Thymus (tissue), 11 donors: ENCODE measurements at regions not wholly inside any gene's neighbourhood (a gene's known extent, or its start where the extent isn't known, plus 50 kb on each side); places are given as distances from the start of the nearest gene placed in this dataset.

Experiments used
- DNase-seq, 9 donors: peaks; one replicate each; pipeline ENCODE4 v3.0.0-alpha.2; 2013; ENCODE audit warnings: low spot score in 9 of 9, low read depth in 6 of 9, missing footprints in 1 of 9
- H3K27ac ChIP-seq, 2 donors: one replicate each; pipeline ENCODE4 v1.5.1; 2013; ENCODE audit warnings: control low read depth in 1 of 2, low read depth in 1 of 2, low read length in 1 of 2, mild to moderate bottlenecking in 1 of 2, moderate library complexity in 1 of 2
- H3K27me3 ChIP-seq, 2 donors: one replicate each; pipeline ENCODE4 v1.5.1; 2013; ENCODE audit warnings: low read length in 1 of 2; ENCODE audit not compliant: control insufficient read depth in 2 of 2, insufficient read depth in 1 of 2
- H3K36me3 ChIP-seq, 2 donors: one replicate each; pipeline ENCODE4 v1.5.1; 2013; ENCODE audit warnings: low read length in 1 of 2, mild to moderate bottlenecking in 1 of 2, moderate library complexity in 1 of 2; ENCODE audit not compliant: control insufficient read depth in 2 of 2, insufficient read depth in 2 of 2
- H3K4me1 ChIP-seq, 2 donors: one replicate each; pipeline ENCODE4 v1.5.1; 2013; ENCODE audit warnings: low read length in 2 of 2; ENCODE audit not compliant: control insufficient read depth in 2 of 2, insufficient read depth in 2 of 2
- H3K4me3 ChIP-seq, 2 donors: one replicate each; pipeline ENCODE4 v1.5.1; 2013; ENCODE audit warnings: low read length in 2 of 2, control low read depth in 1 of 2, mild to moderate bottlenecking in 1 of 2
- H3K9me3 ChIP-seq, 2 donors: one replicate each; pipeline ENCODE4 v1.5.1; 2013; ENCODE audit warnings: low read length in 1 of 2, mild to moderate bottlenecking in 1 of 2; ENCODE audit not compliant: control insufficient read depth in 2 of 2, insufficient read depth in 1 of 2
- whole genome bisulfite sequencing: extraction: QIAGEN DNeasy Blood & Tissue Kit; methylation state at CpG from one replicate; pipeline ENCODE4 v1.1.7; 2013; 5-methylcytosine and 5-hydroxymethylcytosine counted together
- donor health status: healthy.

DNA sequence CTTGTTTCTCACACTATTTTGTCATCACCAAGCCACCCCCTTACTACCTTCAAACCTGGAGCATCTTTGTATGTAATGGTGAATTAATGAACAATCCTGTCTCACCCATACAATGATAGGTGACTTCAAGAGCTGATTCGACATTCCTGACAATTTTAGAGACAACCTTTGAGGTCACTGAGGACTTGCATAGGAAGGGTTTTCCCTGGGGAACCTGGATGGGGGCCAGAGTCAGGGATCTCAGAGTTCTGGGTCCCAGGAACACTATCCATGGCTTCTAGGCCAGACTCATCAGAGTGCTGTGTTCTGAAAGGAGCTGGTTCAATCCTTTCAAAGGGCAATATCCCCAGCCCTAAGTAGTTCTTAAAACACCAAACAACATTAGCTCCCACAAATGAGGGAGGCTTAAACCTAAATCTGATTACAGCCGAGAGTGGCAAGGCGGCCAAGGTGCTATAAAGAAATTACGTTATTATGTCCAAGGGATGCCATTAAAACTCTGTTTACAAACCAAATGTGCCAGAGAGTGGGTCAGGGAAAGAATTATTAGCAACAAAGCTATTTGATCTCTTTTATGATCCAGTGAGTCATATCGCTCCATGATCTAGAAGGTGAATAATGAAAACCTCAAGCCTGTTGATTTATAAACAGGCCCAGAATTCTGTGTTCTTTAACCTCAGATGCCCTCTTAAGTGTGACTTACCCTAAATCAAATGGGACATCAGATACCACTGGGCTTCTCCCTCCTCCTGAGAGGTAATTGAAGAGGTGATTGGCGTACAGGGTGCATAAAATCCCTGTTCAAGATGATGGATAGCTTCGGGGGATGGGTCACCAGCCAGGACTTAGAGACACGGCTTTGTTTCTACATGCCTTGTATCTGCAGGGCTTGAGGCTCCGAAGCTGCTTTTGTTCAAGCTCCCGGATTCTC is 230.2 kb upstream of the TBX3 start:
- Histone ChIP-seq H3K36me3 (no peaks in the 10 kb centered on the region), H3K9me3 (no peaks in the 10 kb centered on the region), H3K27ac (no peak overlapping the region), H3K4me3 (no peak overlapping the region), H3K4me1 (no peaks in the 10 kb centered on the region), H3K27me3 (no peaks in the 10 kb centered on the region)
- 70% methylated on average over 10 of the region's 10 CpGs for WGBS
- DNase-seq: no peak

DNA sequence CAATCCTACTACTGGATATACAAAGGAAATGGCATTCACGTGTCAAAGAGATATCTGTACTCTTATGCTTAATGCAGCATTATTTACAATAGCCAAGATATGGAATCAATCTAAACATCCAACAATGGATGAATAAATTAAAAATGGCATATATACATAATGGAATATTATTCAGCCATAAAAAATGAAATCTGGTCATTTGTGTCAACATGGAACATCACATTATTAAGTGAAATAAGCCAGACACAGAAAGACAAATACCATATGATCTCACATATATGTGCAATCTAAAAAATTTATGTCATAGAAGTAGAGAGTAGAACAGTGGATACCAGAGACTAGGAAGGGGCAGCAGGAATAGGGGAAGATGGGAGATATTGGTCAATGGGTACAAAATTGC is 228.8 kb upstream of the TBX3 start:
- Histone ChIP-seq H3K4me3 (no peak overlapping the region), H3K9me3 (no peaks in the 10 kb centered on the region), H3K36me3 (no peaks in the 10 kb centered on the region), H3K4me1 (no peaks in the 10 kb centered on the region), H3K27ac (no peak overlapping the region), H3K27me3 (no peaks in the 10 kb centered on the region)
- DNase-seq: no peak
- WGBS: 80% methylated on average over 1 of the region's 1 CpG

DNA sequence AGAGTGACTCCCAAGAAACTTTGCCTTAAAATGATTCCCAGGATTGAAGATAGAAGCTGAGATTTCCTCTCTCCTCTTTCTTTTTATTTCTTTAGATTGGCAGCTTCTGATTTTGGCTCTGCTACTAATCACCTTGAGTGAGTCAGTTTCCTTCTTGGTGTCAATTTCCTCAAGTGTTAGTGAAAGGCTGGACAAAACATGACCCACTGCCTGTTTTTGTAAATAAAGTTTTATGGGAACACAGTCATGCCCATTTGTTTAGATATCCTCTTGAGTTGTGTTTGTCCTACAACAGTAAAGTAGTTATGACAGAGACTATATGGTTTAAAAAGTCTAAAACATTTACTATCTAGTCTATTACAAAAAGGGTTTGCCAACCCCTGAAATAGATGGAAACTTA is 227.2 kb upstream of the TBX3 start:
- Histone ChIP-seq H3K27me3 (no peaks in the 10 kb centered on the region), H3K4me1 (no peaks in the 10 kb centered on the region)

DNA sequence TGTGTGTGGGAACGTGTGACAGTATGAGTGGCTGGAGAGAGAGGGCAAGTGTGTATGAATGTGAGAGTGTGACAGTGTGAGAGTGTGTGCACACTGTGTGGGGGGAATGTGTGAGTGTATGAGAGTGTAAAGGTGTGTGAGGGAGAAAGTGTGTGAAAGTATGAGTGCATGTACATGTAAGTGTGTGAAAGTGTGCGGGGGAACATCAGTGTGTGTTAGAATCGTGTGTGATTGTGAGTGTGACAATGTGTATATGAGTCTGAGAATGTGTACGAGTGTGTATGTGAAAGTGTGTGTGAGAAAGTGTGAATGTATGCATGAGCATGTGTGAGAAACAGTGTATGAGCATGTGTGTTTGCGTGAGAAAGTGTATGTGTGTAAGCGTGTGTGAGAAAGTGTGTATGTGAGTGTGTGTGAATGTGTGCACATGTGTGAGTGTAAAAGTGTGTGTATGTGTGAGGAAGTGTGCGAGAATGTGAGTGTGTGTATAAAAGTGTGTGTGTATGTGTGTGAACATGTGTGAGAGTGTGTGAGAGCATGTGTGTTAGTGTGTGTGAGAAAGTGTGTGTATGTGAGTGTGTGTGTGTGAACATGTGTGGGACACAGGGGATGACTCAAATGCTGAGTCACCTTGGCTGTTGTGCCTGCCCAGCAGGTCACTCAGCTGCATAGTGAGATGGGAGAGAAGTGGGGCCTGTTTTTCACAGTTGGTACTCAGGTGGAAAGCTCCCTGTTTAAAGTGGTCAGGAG is 220.5 kb upstream of the TBX3 start:
- WGBS: 88% methylated on average over 7 of the region's 7 CpGs

More for the DNA sequence above, 227.2 kb upstream of the TBX3 start:
- Histone ChIP-seq H3K27ac (no peak overlapping the region), H3K4me3 (no peak overlapping the region), H3K9me3 (no peaks in the 10 kb centered on the region), H3K36me3 (no peaks in the 10 kb centered on the region)
- no peak for DNase-seq

DNA sequence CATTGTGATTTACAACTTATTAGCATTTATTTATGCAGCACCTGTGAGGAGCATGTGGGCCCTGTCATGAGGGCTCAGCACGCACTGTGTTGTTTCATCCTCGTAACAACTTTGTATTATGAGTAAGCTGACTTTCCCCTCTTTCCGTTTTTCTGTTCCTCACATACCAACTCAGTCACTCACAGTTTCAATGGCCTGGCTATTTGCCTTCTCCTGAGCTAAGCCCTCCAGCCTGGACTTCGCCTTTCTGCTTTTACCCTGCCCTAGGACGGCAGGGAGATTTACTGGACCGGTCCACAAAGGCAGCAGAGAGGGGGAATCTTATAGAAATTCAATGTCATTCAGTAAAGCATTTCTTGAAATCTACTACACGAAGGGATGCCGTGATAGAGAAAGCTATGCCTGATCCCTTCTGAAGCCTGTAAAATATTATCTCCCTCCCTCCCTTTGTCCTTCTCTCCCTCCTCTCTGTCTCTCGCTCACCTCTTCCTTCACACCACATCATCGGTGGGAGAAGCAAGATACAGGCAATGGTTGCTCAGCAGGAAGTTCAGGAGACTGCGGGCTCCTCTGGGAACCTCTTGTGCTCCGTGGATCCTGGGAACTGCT is 219.2 kb upstream of the TBX3 start:
- 74% methylated on average over 12 of the region's 12 CpGs for WGBS
- no peak overlapping the region for H3K4me3 ChIP-seq
- H3K27me3 ChIP-seq: no peaks in the 10 kb centered on the region
- no peak overlapping the region for H3K27ac ChIP-seq
- H3K9me3 ChIP-seq: no peaks in the 10 kb centered on the region
- no peaks in the 10 kb centered on the region for H3K36me3 ChIP-seq
- DNase-seq: no peak
- no peaks in the 10 kb centered on the region for H3K4me1 ChIP-seq

More for the DNA sequence above, 220.5 kb upstream of the TBX3 start:
- no peaks in the 10 kb centered on the region for H3K27me3 ChIP-seq
- H3K27ac ChIP-seq: no peak overlapping the region
- no peaks in the 10 kb centered on the region for H3K9me3 ChIP-seq
- no peaks in the 10 kb centered on the region for H3K4me1 ChIP-seq
- no peak overlapping the region for H3K4me3 ChIP-seq
- no peaks in the 10 kb centered on the region for H3K36me3 ChIP-seq
- no peak for DNase-seq

DNA sequence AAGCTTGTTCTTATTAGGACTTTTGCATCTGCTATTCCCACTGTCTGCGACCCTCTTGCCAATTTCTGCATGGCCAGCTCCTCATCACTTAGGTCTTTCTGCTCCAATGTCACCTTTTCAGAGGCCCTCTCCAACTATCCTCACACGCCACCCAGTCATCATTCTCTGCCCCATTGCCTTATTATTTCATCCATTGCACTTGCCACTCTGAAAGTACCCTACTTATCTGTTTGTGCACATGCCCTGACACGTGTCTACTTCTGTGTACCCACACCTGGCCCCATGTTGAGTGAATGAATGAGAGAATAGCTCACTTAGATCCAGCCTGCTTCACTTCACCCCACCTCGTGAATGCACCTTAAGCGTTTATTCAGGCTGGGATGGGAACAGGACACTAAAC is 218.7 kb upstream of the TBX3 start:
- H3K9me3 ChIP-seq: no peaks in the 10 kb centered on the region
- 80% methylated on average over 5 of the region's 5 CpGs for WGBS
- no peaks in the 10 kb centered on the region for H3K36me3 ChIP-seq
- H3K4me3 ChIP-seq: no peak overlapping the region
- no peak overlapping the region for H3K27ac ChIP-seq
- no peaks in the 10 kb centered on the region for H3K4me1 ChIP-seq
- no peaks in the 10 kb centered on the region for H3K27me3 ChIP-seq
- DNase-seq: no peak

DNA sequence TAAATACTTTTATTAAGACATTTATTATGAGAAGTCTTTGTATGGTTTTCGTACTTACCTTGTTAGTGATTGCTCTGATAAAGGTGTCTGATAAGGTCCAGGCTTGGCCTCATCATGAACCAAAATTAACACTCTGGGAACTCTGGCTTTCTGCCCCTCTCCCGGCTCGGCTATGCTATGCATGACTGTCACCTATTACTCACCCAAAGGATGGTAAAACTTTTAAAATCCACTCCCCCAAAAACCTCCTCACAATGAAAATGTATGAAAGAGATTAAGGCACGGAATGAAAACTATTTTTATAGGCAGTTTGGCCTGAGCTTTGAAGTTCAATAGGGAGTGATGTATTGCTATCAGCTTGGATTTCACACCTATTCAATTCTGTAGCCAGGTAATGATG is 217.3 kb upstream of the TBX3 start:
- H3K36me3 ChIP-seq: no peaks in the 10 kb centered on the region
- no peaks in the 10 kb centered on the region for H3K4me1 ChIP-seq
- no peak for DNase-seq
- WGBS: 72% methylated on average over 4 of the region's 4 CpGs
- H3K4me3 ChIP-seq: no peak overlapping the region
- H3K9me3 ChIP-seq: no peaks in the 10 kb centered on the region
- no peak overlapping the region for H3K27ac ChIP-seq
- no peaks in the 10 kb centered on the region for H3K27me3 ChIP-seq

DNA sequence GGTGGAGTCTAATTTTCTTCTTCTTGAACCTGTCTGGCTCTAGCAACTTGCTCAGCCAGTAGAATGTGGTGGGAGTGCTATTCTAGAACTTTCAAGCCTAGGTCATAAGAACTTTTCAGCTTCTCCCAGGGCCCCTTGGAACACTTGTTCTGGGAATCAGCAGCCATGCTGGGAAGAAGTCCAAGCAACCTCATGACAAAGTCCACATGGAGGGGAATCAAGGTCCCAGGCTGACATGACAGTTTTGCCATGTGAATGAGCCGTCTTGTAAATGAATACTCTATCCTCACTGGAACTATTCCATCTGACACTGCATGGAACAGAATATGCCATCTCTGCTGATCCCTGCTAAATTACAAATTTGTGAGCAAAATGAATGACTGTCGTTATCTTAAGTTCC is 214.2 kb upstream of the TBX3 start:
- no peaks in the 10 kb centered on the region for H3K27me3 ChIP-seq
- peaks cover 0 to 1% of the 10 kb centered on the region in 2 donors for H3K9me3 ChIP-seq
- H3K27ac ChIP-seq: no peak overlapping the region
- H3K36me3 ChIP-seq: no peaks in the 10 kb centered on the region
- H3K4me1 ChIP-seq: no peaks in the 10 kb centered on the region
- no peak for DNase-seq
- 90% methylated on average over 2 of the region's 2 CpGs for WGBS
- H3K4me3 ChIP-seq: no peak overlapping the region

DNA sequence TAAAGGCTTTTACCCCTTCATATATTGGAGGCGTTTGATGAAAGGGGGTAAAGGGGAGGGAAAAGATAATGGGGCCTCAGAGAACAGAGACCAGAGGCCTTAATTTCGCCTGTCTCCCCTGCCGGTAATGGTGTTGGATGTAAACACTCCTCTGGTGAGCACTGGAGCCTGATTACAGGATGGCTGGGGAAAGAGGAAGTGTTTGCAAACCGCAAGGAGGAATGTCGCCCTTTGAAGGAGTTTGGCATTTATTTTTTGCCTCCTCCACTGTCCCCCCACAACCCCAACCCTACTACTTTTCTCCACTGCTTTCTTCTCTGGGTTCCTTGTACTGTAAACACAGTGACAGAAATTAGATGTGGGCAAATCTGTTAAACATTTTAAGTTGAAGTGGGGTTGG is 211.9 kb upstream of the TBX3 start:
- H3K27ac ChIP-seq: no peak overlapping the region
- DNase-seq: no peak
- no peaks in the 10 kb centered on the region for H3K4me1 ChIP-seq
- H3K27me3 ChIP-seq: no peaks in the 10 kb centered on the region
- no peak overlapping the region for H3K4me3 ChIP-seq
- no peaks in the 10 kb centered on the region for H3K36me3 ChIP-seq
- H3K9me3 ChIP-seq: peaks cover 0 to 1% of the 10 kb centered on the region in 2 donors
- WGBS: 10% methylated on average over 5 of the region's 5 CpGs
